NT2/D1 (cell line): ENCODE measurements at regions not wholly inside any gene's neighbourhood (a gene's known extent, or its start where the extent isn't known, plus 50 kb on each side); places are given as distances from the start of the nearest gene placed in this dataset.

ENCODE experiments used
- YY1 ChIP-seq: IDR thresholded peaks from 2 replicates; pipeline ENCODE4 v1.6.1; 2011; ENCODE audit not compliant: insufficient read length, insufficient read depth
- ZNF274 ChIP-seq: IDR thresholded peaks from 2 replicates; pipeline ENCODE4 v1.6.1; 2011; ENCODE audit warnings: mild to moderate bottlenecking, low read depth, low read length

GRCh38 chr16:73804456-73804855 is 492.2 kb upstream of the PSMD7 start:
- TF ChIP-seq YY1 (no peak), ZNF274 (no peak)
